HEK293 (cell line): ENCODE measurements at regions not wholly inside any gene's neighbourhood (a gene's known extent, or its start where the extent isn't known, plus 50 kb on each side); places are given as distances from the start of the nearest gene placed in this dataset.

Source experiments
- BCL11A ChIP-seq: fragments of 450-650 bp; formaldehyde crosslinking; IDR thresholded peaks from 2 replicates; pipeline ENCODE4 v1.5.1; 2016; ENCODE audit warnings: low read depth, missing biosample characterization, missing genetic modification characterization
- YY1 ChIP-seq: fragments of 450-650 bp; formaldehyde crosslinking; IDR thresholded peaks from 2 replicates; pipeline ENCODE4 v1.5.1; 2018; ENCODE audit warnings: missing biosample characterization, missing genetic modification characterization
- ZNF76 ChIP-seq: fragments of 450-650 bp; formaldehyde crosslinking; IDR thresholded peaks from 2 replicates; pipeline ENCODE4; 2016; ENCODE audit warnings: low read depth, missing biosample characterization, missing genetic modification characterization, borderline replicate concordance
- TF ChIP-seq, protein P1 (sequence below): fragments of 450-650 bp; formaldehyde crosslinking; IDR thresholded peaks from 2 replicates; pipeline ENCODE4 v1.5.1; 2016; ENCODE audit warnings: missing biosample characterization, missing genetic modification characterization, borderline replicate concordance
- TF ChIP-seq, protein P2 (sequence below): fragments of 450-650 bp; formaldehyde crosslinking; IDR thresholded peaks from 2 replicates; pipeline ENCODE4 v1.5.1; 2016; ENCODE audit warnings: missing biosample characterization, missing genetic modification characterization

GRCh38 chr7:15764851-15765382 is 78.4 kb upstream of the MEOX2 start:
- no peak for TF ChIP-seq YY1 (tag by site-specific recombination)
- TF ChIP-seq ZNF76 (tag by site-specific recombination): no peak
- TF ChIP-seq, protein P1, sequence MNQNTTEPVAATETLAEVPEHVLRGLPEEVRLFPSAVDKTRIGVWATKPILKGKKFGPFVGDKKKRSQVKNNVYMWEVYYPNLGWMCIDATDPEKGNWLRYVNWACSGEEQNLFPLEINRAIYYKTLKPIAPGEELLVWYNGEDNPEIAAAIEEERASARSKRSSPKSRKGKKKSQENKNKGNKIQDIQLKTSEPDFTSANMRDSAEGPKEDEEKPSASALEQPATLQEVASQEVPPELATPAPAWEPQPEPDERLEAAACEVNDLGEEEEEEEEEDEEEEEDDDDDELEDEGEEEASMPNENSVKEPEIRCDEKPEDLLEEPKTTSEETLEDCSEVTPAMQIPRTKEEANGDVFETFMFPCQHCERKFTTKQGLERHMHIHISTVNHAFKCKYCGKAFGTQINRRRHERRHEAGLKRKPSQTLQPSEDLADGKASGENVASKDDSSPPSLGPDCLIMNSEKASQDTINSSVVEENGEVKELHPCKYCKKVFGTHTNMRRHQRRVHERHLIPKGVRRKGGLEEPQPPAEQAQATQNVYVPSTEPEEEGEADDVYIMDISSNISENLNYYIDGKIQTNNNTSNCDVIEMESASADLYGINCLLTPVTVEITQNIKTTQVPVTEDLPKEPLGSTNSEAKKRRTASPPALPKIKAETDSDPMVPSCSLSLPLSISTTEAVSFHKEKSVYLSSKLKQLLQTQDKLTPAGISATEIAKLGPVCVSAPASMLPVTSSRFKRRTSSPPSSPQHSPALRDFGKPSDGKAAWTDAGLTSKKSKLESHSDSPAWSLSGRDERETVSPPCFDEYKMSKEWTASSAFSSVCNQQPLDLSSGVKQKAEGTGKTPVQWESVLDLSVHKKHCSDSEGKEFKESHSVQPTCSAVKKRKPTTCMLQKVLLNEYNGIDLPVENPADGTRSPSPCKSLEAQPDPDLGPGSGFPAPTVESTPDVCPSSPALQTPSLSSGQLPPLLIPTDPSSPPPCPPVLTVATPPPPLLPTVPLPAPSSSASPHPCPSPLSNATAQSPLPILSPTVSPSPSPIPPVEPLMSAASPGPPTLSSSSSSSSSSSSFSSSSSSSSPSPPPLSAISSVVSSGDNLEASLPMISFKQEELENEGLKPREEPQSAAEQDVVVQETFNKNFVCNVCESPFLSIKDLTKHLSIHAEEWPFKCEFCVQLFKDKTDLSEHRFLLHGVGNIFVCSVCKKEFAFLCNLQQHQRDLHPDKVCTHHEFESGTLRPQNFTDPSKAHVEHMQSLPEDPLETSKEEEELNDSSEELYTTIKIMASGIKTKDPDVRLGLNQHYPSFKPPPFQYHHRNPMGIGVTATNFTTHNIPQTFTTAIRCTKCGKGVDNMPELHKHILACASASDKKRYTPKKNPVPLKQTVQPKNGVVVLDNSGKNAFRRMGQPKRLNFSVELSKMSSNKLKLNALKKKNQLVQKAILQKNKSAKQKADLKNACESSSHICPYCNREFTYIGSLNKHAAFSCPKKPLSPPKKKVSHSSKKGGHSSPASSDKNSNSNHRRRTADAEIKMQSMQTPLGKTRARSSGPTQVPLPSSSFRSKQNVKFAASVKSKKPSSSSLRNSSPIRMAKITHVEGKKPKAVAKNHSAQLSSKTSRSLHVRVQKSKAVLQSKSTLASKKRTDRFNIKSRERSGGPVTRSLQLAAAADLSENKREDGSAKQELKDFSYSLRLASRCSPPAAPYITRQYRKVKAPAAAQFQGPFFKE (tag by site-specific recombination): no peak
- TF ChIP-seq BCL11A: no peak
- TF ChIP-seq, protein P2, sequence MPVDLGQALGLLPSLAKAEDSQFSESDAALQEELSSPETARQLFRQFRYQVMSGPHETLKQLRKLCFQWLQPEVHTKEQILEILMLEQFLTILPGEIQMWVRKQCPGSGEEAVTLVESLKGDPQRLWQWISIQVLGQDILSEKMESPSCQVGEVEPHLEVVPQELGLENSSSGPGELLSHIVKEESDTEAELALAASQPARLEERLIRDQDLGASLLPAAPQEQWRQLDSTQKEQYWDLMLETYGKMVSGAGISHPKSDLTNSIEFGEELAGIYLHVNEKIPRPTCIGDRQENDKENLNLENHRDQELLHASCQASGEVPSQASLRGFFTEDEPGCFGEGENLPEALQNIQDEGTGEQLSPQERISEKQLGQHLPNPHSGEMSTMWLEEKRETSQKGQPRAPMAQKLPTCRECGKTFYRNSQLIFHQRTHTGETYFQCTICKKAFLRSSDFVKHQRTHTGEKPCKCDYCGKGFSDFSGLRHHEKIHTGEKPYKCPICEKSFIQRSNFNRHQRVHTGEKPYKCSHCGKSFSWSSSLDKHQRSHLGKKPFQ (tag by site-specific recombination): no peak
